Natural killer cell treated with Interleukin-12 subunit alpha and Interleukin-12 subunit beta and Interleukin-15 and Interleukin-18, amount 100 ng/mL, for 72 hours (primary cell): ENCODE measurements at regions not wholly inside any gene's neighbourhood (a gene's known extent, or its start where the extent isn't known, plus 50 kb on each side); places are given as distances from the start of the nearest gene placed in this dataset.
A peak's percentile ranks its signal among the peaks of the same experiment; 100 is the strongest.

ENCODE experiments used
- ATAC-seq, 2 donors: fragments of 150-1000 bp; cut with Tn5 transposase in 1 of 2; sonication (Bioruptor Pico), chemical (Tn5 transposase) in 1 of 2; 2 replicates each; pipeline ENCODE4 v1.10.0; 2021
- DNase-seq: peaks from one replicate; pipeline ENCODE4 v3.0.0; 2022; ENCODE audit warnings: low spot score
- H3K27ac Mint-ChIP-seq, 2 donors: 1 replicate in 1 of 2; 2 replicates in 1 of 2; pipeline ENCODE4 v1.8.0; 2022; ENCODE audit warnings: mixed read lengths in 2 of 2, mild to moderate bottlenecking in 1 of 2, moderate library complexity in 1 of 2
- H3K27me3 Mint-ChIP-seq, 2 donors: 1 replicate in 1 of 2; 2 replicates in 1 of 2; pipeline ENCODE4 v1.8.0; 2022; ENCODE audit warnings: mixed read lengths in 2 of 2
- H3K36me3 Mint-ChIP-seq: one replicate; pipeline ENCODE4 v1.8.0; 2022; ENCODE audit warnings: mixed read lengths
- H3K4me1 Mint-ChIP-seq, 2 donors: 1 replicate in 1 of 2; 2 replicates in 1 of 2; pipeline ENCODE4 v1.8.0; 2022; ENCODE audit warnings: low read depth in 2 of 2, mixed read lengths in 2 of 2, mild to moderate bottlenecking in 1 of 2
- H3K4me3 Mint-ChIP-seq: one replicate; pipeline ENCODE4 v1.8.0; 2022; ENCODE audit warnings: mixed read lengths
- H3K9me3 Mint-ChIP-seq: 2 replicates; pipeline ENCODE4 v1.8.0; 2022; ENCODE audit warnings: mixed read lengths

GRCh38 chr2:118705032-118705431 is 142.4 kb downstream of the EN1 start:
- Mint-ChIP-seq H3K4me3 (no peak overlapping the region), H3K9me3 (no peaks in the 10 kb centered on the region), H3K36me3 (no peaks in the 10 kb centered on the region), H3K27ac (no peak overlapping the region), H3K27me3 (peaks cover 5 to 19% of the 10 kb centered on the region in 2 donors), H3K4me1 (no peaks in the 10 kb centered on the region)
- ATAC-seq (no peak), DNase-seq (no peak)

GRCh38 chr2:118699447-118700175 is 147.8 kb downstream of the EN1 start:
- Mint-ChIP-seq H3K27me3 (no peaks in the 10 kb centered on the region), H3K4me1 (no peaks in the 10 kb centered on the region), H3K36me3 (no peaks in the 10 kb centered on the region), H3K9me3 (no peaks in the 10 kb centered on the region), H3K27ac (no peak overlapping the region), H3K4me3 (no peak overlapping the region)
- DNase-seq (no peak), ATAC-seq (no peak)

- Mint-ChIP-seq H3K36me3 (no peaks in the 10 kb centered on the region), H3K4me1 (no peaks in the 10 kb centered on the region), H3K4me3 (no peak overlapping the region), H3K9me3 (no peaks in the 10 kb centered on the region), H3K27ac (no peak overlapping the region), H3K27me3 (no peaks in the 10 kb centered on the region)
- no peak for DNase-seq
- ATAC-seq = peak in 1 of 2 donors; percentile 24
Observed at GRCh38 chr2:118698564-118698963, 148.9 kb downstream of the EN1 start.

- no peaks in the 10 kb centered on the region for H3K27me3 Mint-ChIP-seq
- H3K4me1 Mint-ChIP-seq = no peaks in the 10 kb centered on the region
- no peaks in the 10 kb centered on the region for H3K9me3 Mint-ChIP-seq
- H3K36me3 Mint-ChIP-seq = no peaks in the 10 kb centered on the region
- H3K27ac Mint-ChIP-seq = no peak overlapping the region
- ATAC-seq = no peak
- no peak overlapping the region for H3K4me3 Mint-ChIP-seq
- no peak for DNase-seq
Observed at GRCh38 chr2:118697781-118698180, 149.7 kb downstream of the EN1 start.

- Mint-ChIP-seq H3K4me3 (no peak overlapping the region), H3K9me3 (no peaks in the 10 kb centered on the region)
Observed at GRCh38 chr2:118696786-118697465, 150.5 kb downstream of the EN1 start.

GRCh38 chr2:118693287-118693822 is 154.1 kb downstream of the EN1 start:
- H3K36me3 Mint-ChIP-seq = no peaks in the 10 kb centered on the region
- H3K4me1 Mint-ChIP-seq = no peaks in the 10 kb centered on the region
- no peak overlapping the region for H3K27ac Mint-ChIP-seq
- peaks cover 7% of the 10 kb centered on the region for H3K9me3 Mint-ChIP-seq
- no peaks in the 10 kb centered on the region for H3K27me3 Mint-ChIP-seq
- DNase-seq (no peak), ATAC-seq (no peak)
- H3K4me3 Mint-ChIP-seq = no peak overlapping the region

More at GRCh38 chr2:118696786-118697465, 150.5 kb downstream of the EN1 start:
- DNase-seq = no peak
- no peaks in the 10 kb centered on the region for H3K4me1 Mint-ChIP-seq
- ATAC-seq = peak in 1 of 2 donors; percentile 28
- H3K27ac Mint-ChIP-seq = no peak overlapping the region
- no peaks in the 10 kb centered on the region for H3K36me3 Mint-ChIP-seq
- H3K27me3 Mint-ChIP-seq = no peaks in the 10 kb centered on the region

GRCh38 chr2:118689874-118690273 is 157.6 kb downstream of the EN1 start:
- no peak for DNase-seq
- Mint-ChIP-seq H3K9me3 (peaks cover 7% of the 10 kb centered on the region), H3K27me3 (no peaks in the 10 kb centered on the region), H3K4me1 (no peaks in the 10 kb centered on the region), H3K36me3 (no peaks in the 10 kb centered on the region), H3K27ac (no peak overlapping the region), H3K4me3 (no peak overlapping the region)
- no peak for ATAC-seq

GRCh38 chr2:118689456-118689855 is 158.0 kb downstream of the EN1 start:
- Mint-ChIP-seq H3K36me3 (no peaks in the 10 kb centered on the region), H3K9me3 (peaks cover 7% of the 10 kb centered on the region), H3K4me1 (no peaks in the 10 kb centered on the region), H3K27me3 (no peaks in the 10 kb centered on the region), H3K4me3 (no peak overlapping the region), H3K27ac (no peak overlapping the region)
- DNase-seq (no peak), ATAC-seq (no peak)

GRCh38 chr2:118689033-118689432 is 158.4 kb downstream of the EN1 start:
- Mint-ChIP-seq H3K27ac (no peak overlapping the region), H3K4me1 (no peaks in the 10 kb centered on the region), H3K36me3 (no peaks in the 10 kb centered on the region), H3K4me3 (no peak overlapping the region), H3K9me3 (peaks cover 7% of the 10 kb centered on the region), H3K27me3 (no peaks in the 10 kb centered on the region)
- DNase-seq (no peak), ATAC-seq (no peak)

GRCh38 chr2:118687698-118688097 is 159.8 kb downstream of the EN1 start:
- H3K27ac Mint-ChIP-seq = no peak overlapping the region
- peaks cover 7% of the 10 kb centered on the region for H3K9me3 Mint-ChIP-seq
- DNase-seq = no peak
- no peaks in the 10 kb centered on the region for H3K36me3 Mint-ChIP-seq
- no peaks in the 10 kb centered on the region for H3K4me1 Mint-ChIP-seq
- ATAC-seq = no peak
- H3K27me3 Mint-ChIP-seq = no peaks in the 10 kb centered on the region
- H3K4me3 Mint-ChIP-seq = no peak overlapping the region

- no peak for ATAC-seq
- Mint-ChIP-seq H3K9me3 (peaks cover 7% of the 10 kb centered on the region), H3K27ac (no peak overlapping the region)
Observed at GRCh38 chr2:118687192-118687591, 160.3 kb downstream of the EN1 start.

GRCh38 chr2:118686346-118686745 is 161.1 kb downstream of the EN1 start:
- Mint-ChIP-seq H3K27me3 (no peaks in the 10 kb centered on the region), H3K4me3 (no peak overlapping the region), H3K36me3 (no peaks in the 10 kb centered on the region), H3K4me1 (no peaks in the 10 kb centered on the region), H3K27ac (no peak overlapping the region), H3K9me3 (peaks cover 7% of the 10 kb centered on the region)
- DNase-seq (no peak), ATAC-seq (no peak)

More at GRCh38 chr2:118687192-118687591, 160.3 kb downstream of the EN1 start:
- no peak overlapping the region for H3K4me3 Mint-ChIP-seq
- H3K27me3 Mint-ChIP-seq = no peaks in the 10 kb centered on the region
- no peaks in the 10 kb centered on the region for H3K4me1 Mint-ChIP-seq
- DNase-seq = no peak
- H3K36me3 Mint-ChIP-seq = no peaks in the 10 kb centered on the region

GRCh38 chr2:118683460-118683859 is 164.0 kb downstream of the EN1 start:
- Mint-ChIP-seq H3K36me3 (no peaks in the 10 kb centered on the region), H3K4me1 (no peaks in the 10 kb centered on the region), H3K27me3 (no peaks in the 10 kb centered on the region), H3K27ac (no peak overlapping the region), H3K9me3 (no peaks in the 10 kb centered on the region), H3K4me3 (no peak overlapping the region)
- DNase-seq (no peak), ATAC-seq (no peak)

GRCh38 chr2:118678985-118679384 is 168.5 kb downstream of the EN1 start:
- no peaks in the 10 kb centered on the region for H3K36me3 Mint-ChIP-seq
- no peaks in the 10 kb centered on the region for H3K27me3 Mint-ChIP-seq
- H3K4me1 Mint-ChIP-seq = no peaks in the 10 kb centered on the region
- DNase-seq = no peak
- no peak overlapping the region for H3K27ac Mint-ChIP-seq
- no peak for ATAC-seq
- no peak overlapping the region for H3K4me3 Mint-ChIP-seq
- H3K9me3 Mint-ChIP-seq = no peaks in the 10 kb centered on the region
